GM12872 (cell line): ENCODE measurements at regions not wholly inside any gene's neighbourhood (a gene's known extent, or its start where the extent isn't known, plus 50 kb on each side); places are given as distances from the start of the nearest gene placed in this dataset.

Experiments
- TF ChIP-seq, protein P1 (sequence below): IDR thresholded peaks from 3 replicates; pipeline ENCODE4 v1.5.1; 2011; ENCODE audit warnings: low read depth, mild to moderate bottlenecking, low read length, moderate library complexity; ENCODE audit not compliant: insufficient read depth

GRCh38 chr14:56036353-56036752 lies 81.9 kb upstream of the PELI2 start:
- TF ChIP-seq, protein P1, sequence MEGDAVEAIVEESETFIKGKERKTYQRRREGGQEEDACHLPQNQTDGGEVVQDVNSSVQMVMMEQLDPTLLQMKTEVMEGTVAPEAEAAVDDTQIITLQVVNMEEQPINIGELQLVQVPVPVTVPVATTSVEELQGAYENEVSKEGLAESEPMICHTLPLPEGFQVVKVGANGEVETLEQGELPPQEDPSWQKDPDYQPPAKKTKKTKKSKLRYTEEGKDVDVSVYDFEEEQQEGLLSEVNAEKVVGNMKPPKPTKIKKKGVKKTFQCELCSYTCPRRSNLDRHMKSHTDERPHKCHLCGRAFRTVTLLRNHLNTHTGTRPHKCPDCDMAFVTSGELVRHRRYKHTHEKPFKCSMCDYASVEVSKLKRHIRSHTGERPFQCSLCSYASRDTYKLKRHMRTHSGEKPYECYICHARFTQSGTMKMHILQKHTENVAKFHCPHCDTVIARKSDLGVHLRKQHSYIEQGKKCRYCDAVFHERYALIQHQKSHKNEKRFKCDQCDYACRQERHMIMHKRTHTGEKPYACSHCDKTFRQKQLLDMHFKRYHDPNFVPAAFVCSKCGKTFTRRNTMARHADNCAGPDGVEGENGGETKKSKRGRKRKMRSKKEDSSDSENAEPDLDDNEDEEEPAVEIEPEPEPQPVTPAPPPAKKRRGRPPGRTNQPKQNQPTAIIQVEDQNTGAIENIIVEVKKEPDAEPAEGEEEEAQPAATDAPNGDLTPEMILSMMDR: no peak

DNA sequence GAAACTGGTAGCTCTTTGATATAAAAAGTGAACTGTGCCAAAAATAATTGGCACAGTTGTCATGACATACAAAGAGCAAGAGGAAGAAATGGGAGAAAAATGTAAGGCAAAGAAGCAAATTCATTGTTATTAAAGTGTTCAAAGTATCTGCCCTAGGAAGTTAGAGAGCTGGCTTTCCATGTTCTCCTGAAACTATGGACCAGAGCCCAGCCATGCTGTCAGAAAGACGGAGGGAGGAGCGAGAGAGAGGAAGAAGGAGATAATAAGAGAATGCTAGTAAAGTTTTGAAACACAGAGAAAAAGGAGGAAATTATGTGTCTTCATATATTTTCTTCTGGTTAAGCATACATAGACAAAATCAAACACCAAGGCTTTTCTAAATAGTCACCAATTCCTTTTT lies 78.1 kb upstream of the PELI2 start:
- TF ChIP-seq, protein P1: no peak

- TF ChIP-seq, protein P1: no peak
These were observed 74.0 kb upstream of the PELI2 start for GRCh38 chr14:56044196-56044595.

DNA sequence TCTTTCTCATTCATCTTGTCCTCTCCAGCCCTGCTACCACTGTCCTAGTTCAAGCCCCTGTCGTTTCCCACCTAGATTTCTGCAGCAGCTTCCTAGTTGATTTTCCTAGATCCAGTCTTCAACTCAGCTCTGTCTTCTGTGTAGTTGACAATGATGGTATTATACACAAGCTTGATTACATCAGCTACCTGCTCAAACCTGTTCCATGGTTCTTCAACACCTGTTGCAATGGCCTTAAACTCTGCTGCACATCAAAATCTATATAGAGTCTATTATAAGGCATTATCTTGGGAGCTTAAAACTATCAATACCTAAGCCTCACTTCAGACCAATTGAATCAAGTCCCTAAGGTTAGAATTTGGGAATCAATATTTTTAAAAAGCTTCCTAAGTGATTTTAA lies 71.7 kb upstream of the PELI2 start:
- TF ChIP-seq, protein P1: no peak

DNA sequence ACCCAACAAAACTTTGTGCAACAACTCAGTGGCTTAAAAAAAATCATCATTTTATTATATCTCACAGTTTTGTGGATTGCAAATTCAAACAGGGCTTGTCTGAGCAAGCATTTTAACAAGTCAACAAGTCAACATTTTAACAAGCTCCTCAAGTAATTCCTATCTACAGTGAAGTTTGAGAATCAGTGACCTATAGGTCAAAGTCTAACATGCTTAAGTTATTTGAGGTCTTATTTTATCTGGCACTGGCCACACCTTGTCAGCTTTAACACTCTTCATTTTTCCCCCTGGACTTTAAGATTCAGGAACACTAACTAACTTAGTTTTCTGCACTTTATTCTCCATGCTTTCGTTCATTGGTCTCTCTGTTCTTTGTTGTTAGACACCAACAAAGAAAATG lies 71.2 kb upstream of the PELI2 start:
- TF ChIP-seq, protein P1: no peak

DNA sequence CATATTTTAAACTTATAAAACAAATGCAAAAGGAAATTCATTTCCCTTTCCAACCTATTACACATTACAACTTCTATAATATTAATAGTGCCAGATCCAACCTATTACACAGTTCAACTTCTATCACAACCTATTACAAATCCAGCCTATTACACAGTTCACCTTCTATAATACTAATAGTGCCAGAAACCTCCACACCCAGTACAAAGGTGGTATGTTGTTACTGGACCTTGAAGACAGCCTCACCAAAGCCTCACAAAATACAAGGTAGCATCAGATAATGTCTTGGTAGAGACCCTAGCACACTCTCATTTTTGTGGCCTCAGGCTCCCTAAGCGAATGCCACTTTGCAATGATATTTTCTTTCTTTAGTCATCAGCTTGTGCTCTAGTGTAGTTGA lies 68.7 kb upstream of the PELI2 start:
- TF ChIP-seq, protein P1: no peak

DNA sequence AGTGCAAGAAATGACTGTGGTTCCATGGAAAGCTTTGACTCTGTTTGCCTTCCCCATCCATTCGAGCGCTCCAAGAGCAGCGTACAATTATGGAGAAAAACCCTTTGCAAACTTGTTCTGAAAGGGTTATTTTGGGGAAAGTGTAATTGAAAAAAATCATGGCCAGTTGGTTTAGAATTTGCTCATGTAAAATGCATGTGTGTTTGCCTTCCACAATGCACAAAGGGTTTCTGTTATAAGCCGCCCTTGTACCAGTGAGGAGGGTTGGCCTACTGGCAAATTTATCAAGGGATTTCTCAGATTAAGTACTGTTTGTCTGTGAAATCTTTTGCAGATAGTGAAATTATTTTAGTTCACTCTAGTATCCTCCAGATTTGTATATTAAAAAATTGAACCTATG lies 62.7 kb upstream of the PELI2 start:
- TF ChIP-seq, protein P1: no peak

- TF ChIP-seq, protein P1: no peak
These were observed 62.2 kb upstream of the PELI2 start for GRCh38 chr14:56056031-56056430.
